NCI-H1694 treated with DMSO at 0.1 percent for 48 hours (cell line): ENCODE measurements at regions not wholly inside any gene's neighbourhood (a gene's known extent, or its start where the extent isn't known, plus 50 kb on each side); places are given as distances from the start of the nearest gene placed in this dataset.
"Not testable (repeated sequence)": the region's sequence is repeated elsewhere in the genome, so short reads cannot be mapped to it uniquely, and the experiment has no call there.

Experiments
- DNase-seq: peaks from one replicate; lab custom pipeline; 2025; lab: John Stamatoyannopoulos, UW

DNA sequence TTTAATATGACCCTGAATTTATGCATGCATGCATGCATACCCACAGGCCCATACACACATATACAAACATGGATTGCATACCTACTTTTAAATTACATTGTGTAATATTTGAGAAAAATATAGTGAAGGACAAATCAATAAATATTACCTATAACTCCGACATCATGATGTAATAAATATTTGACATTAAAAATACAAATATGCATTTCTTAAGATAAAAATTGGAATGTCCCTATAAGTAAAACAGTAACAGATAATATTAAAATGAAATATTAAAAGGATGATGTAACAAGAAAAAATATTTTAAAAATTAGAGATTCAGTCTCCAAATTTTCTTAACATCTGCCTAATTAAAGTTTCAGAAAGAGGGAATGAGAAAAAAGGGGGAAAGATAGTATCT lies 433.0 kb downstream of the MDFIC start:
- DNase-seq: no peak

DNA sequence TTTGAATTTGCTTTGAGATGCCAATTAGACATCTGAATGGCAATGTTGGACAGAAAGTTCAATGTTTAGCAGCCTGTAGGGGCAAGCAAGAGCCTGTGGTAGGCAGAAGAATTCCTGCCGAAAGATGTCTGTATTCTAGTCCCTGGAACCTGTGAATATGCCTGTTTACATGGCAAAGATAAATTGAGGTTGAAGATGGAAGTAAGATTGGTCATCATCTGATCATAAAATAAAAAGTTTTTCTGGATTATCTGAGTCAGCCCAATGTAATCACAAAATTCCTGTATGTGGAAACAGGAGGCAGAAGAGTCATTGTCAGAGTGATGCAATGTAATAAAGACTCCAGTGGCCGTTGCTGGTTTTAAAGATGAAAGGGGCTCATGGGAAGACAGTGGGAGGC lies 430.5 kb downstream of the MDFIC start:
- no peak for DNase-seq

DNA sequence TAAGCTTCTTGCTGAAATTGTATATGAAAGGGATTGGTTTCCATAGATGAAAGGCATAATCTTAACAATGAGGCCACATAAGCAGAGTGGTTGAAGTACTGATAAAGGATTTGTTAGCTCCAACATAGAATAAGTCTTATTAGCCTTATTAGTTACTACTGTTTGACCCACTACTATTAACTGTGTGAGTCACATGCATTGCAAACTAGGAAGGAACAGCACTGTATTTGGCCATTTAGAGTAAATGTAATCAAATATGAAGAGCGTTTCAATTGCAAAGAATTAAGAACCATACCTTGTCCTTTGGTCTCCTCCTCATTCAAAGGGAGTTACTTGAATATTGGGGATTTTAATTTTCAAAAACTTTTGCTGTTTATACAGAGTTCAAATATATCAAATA lies 428.9 kb downstream of the MDFIC start:
- no peak for DNase-seq

DNA sequence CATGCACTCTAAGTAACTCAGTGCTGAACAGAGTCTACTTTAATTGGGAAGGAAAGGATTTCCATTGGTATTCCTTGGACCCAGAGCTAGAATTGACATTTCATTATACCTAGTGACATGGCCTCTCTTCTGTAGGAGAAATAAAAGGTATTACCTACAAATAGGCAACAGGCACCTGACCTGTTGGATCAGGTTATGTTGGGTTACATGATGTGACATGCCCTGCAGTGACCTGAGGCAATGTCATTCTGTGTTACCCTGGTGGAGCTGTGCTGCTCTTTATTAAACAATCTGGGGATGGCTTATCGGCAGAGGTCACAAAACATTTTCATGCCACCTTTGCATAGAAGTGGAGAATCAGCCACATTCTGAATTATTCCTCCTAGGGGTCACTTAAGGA lies 427.7 kb downstream of the MDFIC start:
- no peak for DNase-seq

DNA sequence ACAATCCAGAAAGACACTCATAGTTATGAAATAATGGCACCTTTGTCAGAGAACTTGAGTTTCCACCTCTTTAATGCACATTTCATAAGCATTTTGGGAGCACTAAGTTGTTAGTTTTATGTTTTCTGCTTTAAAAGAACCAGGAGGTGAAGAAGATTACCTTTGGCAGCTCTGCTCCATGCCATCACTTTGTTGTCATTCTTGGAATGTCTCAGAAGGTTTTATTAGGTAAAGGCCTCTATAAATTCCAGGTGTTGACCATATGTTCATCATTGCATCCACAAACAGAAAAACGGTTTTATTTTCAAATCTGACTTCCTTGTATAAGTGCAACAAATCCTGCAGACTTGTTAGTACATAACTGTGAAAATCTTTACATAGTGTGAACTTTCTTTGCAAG lies 424.8 kb downstream of the MDFIC start:
- no peak for DNase-seq

DNA sequence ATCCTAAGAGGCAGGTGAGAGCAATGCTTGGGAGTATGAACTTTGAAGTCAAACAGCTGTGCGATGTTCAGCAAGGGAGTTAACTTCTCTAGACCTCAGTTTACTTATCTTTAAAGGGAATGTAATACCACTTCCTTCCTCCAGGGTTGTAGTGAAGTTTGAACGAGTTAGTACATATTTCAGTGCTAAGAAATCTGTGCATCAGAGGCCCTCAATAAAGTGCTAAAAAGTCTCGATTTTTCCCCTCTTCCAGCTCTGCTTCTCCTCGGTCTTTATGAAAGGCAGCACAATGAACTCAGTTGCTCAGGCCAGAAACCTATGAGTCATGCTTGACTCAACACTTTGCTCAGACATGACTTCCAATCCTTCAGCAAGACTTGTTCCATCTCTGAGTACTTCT lies 418.9 kb downstream of the MDFIC start:
- no peak for DNase-seq

DNA sequence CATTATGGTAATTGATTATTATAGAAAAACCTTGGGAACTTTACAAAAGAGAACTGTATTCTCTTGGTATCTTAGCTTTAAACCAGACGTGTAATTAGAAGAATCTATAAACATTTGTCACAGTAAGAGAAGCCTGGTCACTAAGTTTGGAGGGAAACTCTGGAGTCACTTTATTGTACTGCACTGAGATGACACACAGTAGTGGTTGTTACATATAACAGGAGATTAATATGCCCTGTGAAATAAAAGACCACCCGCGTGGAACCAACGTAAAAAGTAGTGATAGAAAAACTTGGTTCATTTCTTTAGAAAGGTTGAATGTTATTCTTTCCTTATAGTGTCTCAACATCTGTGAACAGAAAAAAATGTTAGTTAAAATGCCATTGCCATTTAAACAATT lies 416.1 kb downstream of the MDFIC start:
- no peak for DNase-seq

DNA sequence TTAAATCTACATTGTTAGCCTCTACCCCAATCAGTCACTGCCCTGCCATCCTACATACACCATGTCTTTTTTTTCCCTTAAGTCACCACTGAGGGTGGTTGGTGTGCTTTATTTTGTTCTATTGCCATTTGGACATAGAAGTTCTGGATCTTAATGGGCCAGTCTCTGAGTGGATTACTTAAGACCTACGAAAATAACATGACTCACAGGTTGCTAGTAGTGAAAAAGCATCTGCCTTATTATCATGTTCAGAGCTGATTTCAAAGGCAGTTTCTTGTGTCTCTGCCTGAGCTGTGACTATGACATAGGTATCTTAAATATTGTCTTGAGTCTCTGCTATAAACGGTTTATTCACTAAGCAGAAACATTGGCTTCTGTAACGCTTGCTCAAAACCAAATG lies 410.8 kb downstream of the MDFIC start:
- DNase-seq: no peak

DNA sequence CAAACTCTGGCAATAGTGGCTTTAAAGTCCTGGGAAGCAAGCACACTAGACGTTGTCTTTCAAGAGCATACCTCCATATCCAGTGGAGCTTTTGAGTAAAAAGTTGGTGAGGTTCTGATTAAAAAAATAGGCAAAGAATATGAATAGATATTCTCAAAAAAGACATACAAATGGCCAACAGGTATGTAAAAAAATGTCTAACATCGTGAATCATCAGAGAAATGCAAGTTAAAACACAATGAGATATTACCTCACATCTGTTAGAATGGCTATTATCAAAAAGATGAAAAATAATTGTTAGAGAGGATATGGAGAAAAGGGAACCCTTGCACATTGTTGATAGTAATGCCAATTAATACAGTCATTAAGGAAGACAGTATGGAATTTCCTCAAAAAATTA lies 407.1 kb downstream of the MDFIC start:
- DNase-seq: no peak

DNA sequence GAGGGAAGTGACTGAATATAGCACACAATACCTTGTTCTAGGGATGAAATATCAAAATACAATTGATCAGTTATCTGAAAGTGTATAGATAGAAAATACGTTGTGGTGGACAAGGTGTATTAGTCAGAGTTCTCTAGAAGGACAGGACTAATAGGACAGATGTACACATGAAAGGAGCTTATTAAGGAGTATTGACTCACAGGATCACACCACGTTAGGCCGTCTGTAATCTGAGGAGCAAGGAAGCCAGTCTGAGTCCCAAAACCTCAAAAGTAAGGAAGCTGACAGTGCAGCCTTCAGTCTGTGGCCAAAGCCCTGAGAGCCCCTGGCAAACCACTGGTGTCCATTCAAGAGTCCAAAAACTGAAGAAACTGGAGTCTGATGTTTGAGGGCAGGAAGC lies 406.1 kb downstream of the MDFIC start:
- DNase-seq: no peak

DNA sequence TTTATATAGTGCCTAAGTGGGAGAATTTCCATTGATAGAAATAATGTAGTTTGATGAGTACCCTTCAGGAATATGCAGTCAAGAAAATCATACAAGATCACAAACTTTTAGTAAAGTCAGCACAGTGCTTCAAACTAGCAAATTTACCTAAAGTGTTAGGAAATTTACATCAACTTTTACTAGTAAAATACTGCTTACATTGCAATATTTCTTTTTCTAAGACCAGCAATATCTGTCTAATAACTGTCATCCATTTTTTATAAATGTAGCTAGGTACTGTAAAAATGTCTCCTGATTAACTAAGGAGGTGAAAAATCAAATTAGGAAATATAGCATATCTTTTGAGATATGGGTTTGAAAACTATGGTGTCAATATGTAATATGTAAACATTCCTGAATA lies 405.4 kb downstream of the MDFIC start:
- DNase-seq: no peak

DNA sequence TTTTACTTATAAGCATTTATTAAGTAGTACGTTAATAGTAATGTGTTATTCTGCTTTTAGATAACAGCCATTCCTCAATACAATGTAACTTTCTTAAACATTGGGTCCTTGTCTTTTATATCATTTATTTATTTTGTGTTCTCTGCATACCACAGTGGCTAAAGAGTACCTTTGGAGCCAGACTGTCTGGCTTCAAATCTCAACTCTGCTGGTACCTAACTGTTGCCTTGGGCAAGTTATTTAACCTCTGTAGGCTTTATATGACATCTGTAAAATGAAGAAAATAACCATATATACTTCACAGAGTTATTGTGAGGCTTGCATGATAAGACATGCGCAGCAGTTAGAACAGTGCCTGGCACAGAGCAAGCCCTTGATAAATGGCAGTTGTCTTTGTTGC lies 397.6 kb downstream of the MDFIC start:
- no peak for DNase-seq

DNA sequence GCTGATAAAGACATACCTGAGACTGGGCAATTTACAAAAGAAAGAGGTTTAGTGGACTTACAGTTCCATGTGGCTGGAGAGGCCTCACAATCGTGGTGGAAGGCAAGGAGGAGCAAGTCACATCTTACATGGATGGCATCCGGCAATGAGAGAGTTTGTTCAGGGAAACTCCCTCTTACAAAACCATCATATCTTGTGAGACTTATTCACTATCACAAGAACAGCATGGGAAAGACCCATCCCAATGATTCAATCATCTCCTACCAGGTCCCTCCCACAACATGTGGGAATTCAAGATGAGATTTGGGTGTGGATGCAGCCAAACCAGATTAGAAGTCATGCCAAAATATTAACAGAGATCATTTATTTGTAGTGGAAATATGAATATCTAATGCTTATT lies 388.4 kb downstream of the MDFIC start:
- DNase-seq: not testable (repeated sequence)

DNA sequence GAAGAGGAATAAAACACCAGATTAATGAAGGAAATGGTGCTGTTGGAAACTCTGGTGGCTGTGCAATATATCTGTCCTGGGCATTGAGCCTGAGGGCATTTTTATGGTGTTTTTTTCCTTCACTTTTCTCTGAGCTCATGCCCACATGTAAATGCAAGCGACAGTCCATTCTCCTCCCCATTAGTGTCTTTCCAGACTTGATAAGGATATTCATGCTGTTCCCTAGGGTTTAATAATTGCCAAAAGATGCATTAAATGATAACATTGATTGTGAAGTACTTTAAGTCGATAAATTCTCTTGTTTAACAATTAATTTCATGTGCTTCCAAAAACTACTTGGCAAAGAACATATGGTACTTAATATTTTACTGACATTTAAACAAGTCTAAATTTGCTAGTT lies 384.7 kb downstream of the MDFIC start:
- DNase-seq: no peak

DNA sequence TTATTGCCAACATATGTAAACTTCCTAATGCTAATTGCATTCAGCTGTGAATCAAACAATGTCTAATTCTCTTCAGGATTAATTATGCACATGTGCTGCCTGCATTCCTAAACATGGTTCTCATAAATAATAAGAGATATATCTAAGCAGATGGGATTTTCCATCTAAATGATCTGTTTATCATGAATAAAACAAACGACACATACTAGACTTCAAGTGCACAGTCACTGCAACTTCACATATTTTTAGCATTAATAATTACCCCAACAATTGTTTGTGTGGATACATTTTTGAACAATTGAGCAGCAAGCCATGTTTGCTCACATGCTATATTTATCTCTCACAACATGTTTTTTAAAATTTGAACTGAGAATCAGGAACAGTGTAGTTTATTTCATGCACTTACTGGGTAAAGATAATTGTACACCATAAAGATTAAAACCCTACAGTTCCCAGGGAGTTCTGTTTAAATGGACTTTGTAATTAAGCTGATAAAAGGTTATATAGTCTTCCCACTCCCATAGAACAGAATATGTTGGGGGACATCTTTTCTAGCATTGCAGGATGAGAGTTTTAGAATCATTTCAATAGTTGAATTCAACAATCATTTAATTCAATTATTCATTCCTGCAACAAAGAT lies 378.5 kb downstream of the MDFIC start:
- no peak for DNase-seq

DNA sequence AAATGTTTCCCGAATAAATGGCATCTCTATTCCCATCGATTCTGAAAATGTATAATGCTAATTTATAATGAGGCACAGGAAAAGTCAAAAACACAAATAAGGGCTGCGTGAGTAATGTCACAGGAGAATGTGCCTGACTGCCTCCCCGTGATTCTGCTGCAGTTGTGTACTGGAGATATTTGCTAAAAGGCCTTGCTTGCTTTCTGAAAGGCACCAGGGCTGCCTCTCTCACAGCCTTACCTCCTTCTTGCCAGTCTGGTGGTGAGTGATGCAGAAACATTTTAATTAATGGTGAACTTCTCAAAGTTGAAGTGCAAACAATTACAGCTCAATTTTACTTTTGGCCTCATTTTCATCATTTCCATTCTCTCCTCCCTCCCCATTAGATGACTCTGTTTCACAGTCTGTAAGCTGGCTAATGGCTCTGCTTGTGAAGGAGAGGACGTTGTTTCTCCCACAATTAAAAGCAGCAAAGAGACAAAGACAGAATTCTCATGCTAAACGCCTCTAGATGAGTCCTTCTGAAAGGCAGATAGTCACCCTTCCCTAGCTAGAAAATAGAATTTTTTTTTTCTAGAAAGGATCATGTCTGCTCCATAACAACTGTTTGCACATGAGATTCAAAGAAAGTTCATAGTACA lies 377.6 kb downstream of the MDFIC start:
- DNase-seq: no peak

DNA sequence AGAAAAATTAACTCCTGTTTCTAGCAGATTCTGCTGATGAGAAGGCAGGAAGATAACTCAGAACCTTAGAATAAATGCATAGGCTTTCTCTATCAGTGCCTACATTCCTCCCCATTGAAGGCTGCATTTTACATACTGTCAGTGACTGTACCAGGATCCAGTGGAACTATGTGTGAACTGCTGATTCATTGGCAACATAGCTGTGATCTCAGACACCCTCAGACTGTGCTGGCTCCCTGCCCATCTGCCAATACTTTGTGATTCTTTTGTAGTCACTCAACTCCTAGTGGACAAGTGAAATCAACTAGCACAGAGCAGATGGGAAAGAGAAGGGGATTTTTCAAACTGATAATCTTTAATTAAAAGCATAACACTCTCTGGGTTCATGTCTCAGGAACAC lies 375.8 kb downstream of the MDFIC start:
- DNase-seq: no peak

DNA sequence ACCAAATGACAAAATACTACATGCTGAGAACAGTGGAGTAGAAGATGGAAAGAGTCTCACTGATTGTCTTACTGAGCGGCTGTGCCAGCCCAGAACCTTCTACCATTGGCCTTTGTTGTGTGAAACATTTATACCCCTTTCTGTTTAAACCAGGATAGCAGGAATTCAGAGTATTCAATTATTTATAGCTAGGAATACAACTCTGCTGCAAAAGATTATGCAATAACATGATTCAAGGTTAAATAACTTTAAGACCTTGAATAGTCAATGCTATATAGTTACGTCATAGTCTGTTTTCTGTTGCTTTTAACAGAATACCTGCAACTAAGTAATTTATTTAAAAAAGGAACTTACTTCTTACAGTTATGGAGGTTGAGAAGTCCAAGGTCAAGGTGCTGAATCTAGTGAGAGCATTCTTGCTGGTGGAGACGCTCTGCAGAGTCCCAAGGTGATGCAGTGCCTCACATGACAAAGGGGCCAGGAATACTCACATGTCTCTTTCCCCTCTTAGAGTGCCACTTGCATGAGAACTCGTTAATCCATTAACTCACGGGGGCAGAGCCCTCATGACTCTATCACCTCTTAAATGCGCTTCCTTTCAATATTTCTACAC lies 371.8 kb downstream of the MDFIC start:
- DNase-seq: no peak

DNA sequence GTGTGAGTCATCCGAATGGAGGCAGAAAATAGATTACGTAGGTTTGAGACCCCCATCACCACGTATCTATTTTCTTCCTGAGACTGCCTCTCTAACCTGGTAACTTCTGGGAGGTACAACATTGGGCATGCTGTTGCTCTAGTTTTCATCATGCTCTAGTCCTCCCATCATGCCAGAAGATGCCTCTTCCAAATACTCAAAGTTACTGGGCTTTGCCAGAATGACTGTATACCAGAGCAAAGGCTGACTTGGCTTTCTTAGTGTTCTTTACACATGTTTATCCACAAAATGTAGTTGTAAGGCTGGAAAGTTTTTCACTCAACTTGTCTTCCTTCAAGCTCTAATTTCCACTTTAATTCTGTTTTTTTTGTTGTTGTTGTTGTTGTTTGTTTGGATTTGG lies 370.5 kb downstream of the MDFIC start:
- DNase-seq: no peak

DNA sequence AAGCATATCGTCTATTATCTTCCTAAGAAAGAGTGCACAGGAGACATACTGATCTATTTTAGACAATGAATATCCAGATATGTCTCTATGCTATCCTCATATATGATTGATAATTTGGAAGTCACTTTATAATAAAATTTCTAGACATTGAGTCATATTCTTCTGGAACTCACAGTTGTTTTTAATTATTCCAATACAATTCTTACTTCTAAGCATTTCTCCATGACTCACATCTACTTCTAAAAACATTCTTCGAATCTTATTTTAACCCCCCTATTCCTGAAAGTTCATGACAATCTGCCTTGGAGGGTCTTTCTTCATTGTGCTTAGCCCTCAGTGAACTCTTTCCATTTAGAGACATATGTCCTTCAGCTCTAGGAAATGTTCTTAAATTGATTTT lies 368.1 kb downstream of the MDFIC start:
- DNase-seq: no peak

DNA sequence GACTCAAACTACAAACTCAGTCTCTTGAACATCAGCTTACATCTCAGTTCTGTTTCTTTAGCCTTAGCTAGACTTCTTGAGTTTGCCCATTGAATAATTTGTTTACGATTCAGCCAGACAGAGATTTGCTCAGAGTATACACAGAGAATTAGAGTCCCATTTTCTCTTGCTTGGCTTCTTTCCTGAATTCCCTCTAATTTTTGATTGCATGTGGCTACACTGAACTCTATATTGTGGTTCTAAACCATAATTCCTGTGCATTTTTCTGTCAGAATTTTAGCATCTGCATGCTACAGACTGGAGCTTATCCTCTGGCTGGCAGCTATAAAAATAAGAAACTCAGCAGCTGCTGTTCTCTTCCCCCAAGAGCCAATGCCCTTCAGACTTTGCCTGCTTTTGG lies 354.9 kb downstream of the MDFIC start:
- DNase-seq: no peak

DNA sequence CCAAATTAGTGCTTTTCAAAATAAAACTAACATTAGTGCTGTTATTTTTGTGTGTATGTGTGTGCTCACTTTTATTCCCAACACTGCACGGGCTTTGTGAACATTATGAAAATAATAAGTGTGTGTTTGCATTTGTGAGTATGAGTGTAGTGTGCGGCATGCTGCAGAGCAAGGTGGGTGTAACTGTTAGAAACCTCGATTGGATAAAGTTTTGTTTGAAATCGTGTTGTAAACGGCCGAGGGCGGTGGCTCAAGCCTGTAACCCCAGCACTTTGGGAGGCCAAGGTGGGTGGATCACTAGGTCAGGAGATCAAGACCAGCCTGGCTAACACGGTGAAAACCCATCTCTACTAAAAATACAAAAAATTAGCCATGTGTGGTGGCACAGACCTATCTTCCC lies 352.0 kb downstream of the MDFIC start:
- not testable (repeated sequence) for DNase-seq

DNA sequence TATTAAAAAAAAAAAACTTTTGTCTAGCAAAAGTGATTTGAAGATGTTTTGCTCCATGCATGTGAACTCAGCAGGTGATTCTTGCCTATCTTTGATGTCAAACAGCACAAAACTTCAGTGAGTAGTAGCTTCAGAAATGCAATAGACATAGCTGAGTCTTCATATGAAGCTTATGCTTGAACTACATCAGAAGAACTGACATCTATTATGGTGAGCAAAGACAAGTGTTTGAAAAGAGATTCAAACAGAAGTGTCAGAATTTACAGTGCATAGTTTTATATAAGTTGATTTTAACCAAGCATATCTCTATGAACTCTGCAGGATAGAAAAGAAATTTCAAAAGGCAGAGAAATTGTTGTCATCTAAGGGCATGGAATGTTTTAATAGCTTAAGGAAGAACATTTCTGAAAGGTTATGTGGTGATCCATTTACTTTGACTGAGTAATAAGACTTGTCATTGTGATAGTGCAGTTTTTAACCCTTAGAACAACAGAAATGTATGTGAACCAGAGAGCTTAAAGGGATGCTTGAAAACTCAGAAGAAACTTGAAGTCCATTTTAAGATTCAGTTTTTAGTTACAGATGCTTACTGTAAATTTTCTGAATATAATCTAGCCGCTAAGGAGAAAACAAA lies 351.4 kb downstream of the MDFIC start:
- DNase-seq: no peak
